ENCODE measurements at regions not wholly inside any gene's neighbourhood (a gene's known extent, or its start where the extent isn't known, plus 50 kb on each side); places are given as distances from the start of the nearest gene placed in this dataset.
"Not testable (repeated sequence)": the region's sequence is repeated elsewhere in the genome, so short reads cannot be mapped to it uniquely, and the experiment has no call there.

GRCh38 chr6:23537828-23538227 lies 588.2 kb upstream of the NRSN1 start:
- DNase-seq, result no peak
- Histone ChIP-seq H3K9me3 (ENCODE audit: low read length) (no peaks in the 10 kb centered on the region), H3K36me3 (ENCODE audit: insufficient read depth, low read length) (no peaks in the 10 kb centered on the region), H3K27ac (ENCODE audit: low read depth, low read length) (no peak overlapping the region), H3K27me3 (ENCODE audit: insufficient read depth, low read length, poor library complexity, severe bottlenecking) (no peaks in the 10 kb centered on the region), H3K4me3 (ENCODE audit: low read length) (no peak overlapping the region), H3K4me1 (ENCODE audit: insufficient read depth, low read length) (no peaks in the 10 kb centered on the region)
- Mint-ChIP-seq H3K4me3 (no peak overlapping the region), H3K4me1 (no peaks in the 10 kb centered on the region), H3K27ac (no peak overlapping the region), H3K36me3 (no peaks in the 10 kb centered on the region), H3K27me3 (no peaks in the 10 kb centered on the region), H3K9me3 (peaks cover 0 to 7% (median 6%) of the 10 kb centered on the region in 5 donors)
- CTCF ChIA-PET, result no interaction called here
- POLR2A ChIA-PET, result no interaction called here

- Mint-ChIP-seq H3K4me1 (no peaks in the 10 kb centered on the region), H3K9me3 (peaks cover 2 to 21% (median 3%) of the 10 kb centered on the region in 5 donors), H3K4me3 (no peak overlapping the region), H3K27me3 (no peaks in the 10 kb centered on the region), H3K36me3 (no peaks in the 10 kb centered on the region), H3K27ac (no peak overlapping the region)
- DNase-seq, result no peak
- Histone ChIP-seq H3K27ac (ENCODE audit: low read depth, low read length) (no peak overlapping the region), H3K4me3 (ENCODE audit: low read length) (no peak overlapping the region), H3K9me3 (ENCODE audit: low read length) (no peaks in the 10 kb centered on the region), H3K36me3 (ENCODE audit: insufficient read depth, low read length) (no peaks in the 10 kb centered on the region), H3K27me3 (ENCODE audit: insufficient read depth, low read length, poor library complexity, severe bottlenecking) (no peaks in the 10 kb centered on the region), H3K4me1 (ENCODE audit: insufficient read depth, low read length) (no peaks in the 10 kb centered on the region)
- CTCF ChIA-PET, result no interaction called here
- POLR2A ChIA-PET, result no interaction called here
Observed at GRCh38 chr6:23547851-23548250, 578.2 kb upstream of the NRSN1 start.

DNA sequence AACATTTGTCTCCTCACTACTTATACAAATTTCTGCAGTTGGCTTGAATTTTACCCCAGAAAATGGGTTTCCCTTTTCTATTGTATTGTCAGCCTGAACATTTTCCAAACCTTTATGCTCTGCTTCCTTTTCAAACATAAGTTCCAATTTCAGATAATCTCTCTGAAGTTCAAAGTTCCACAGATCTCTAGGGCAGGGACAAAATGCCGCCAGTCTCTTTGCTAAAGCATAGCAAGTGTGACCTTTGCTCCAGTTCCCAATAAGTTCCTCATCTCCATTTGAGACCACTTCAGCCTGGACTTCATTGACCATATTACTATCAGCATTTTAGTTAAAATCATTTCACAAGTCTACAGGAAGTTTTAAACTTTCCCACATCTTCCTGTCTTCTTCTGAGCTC lies 571.1 kb upstream of the NRSN1 start:
- H3K4me3 Mint-ChIP-seq; H3K27ac Mint-ChIP-seq; H3K27me3 Mint-ChIP-seq; H3K4me1 Mint-ChIP-seq; H3K27me3 ChIP-seq (ENCODE audit: insufficient read depth, low read length, poor library complexity, severe bottlenecking); H3K36me3 Mint-ChIP-seq; H3K36me3 ChIP-seq (ENCODE audit: insufficient read depth, low read length); CTCF ChIA-PET; DNase-seq; H3K4me1 ChIP-seq (ENCODE audit: insufficient read depth, low read length); H3K4me3 ChIP-seq (ENCODE audit: low read length); H3K9me3 ChIP-seq (ENCODE audit: low read length); H3K27ac ChIP-seq (ENCODE audit: low read depth, low read length); POLR2A ChIA-PET: not testable (repeated sequence)
- peaks cover 0 to 14% (median 6%) of the 10 kb centered on the region in 5 donors for H3K9me3 Mint-ChIP-seq

DNA sequence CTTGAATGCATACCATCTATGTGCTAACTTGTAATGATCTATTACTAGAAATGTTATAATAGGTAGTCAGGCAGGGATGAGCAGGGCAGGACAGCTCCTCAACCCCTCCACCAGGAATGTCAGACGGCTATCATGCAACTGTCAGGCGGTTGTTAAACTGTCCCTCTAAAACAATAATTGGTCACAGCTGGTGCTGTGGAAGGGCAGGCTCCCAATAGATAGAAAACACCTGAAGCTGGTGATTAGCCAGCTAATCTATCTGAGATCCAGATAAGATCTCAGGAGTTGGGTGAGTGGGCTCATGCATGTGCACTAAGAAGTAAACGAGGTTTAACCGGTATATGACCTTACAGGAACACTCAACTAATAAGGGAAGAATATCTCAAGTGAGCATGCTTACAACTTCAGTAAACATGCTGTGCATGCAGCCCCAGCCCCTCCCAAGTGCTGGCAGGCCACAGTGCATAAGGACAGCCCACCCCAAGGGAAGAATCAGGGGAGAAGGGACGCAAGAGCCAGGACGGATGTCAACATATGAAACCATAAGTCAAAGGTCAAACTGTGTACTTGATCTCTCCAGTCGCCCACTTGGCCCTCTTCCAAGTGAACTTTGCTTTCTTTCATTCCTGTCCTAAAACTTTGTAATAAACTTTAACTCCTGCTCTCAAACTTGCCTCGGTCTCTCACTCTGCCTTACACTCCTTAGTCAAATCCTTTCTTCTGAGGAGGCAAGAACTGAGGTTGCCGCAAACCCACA lies 566.2 kb upstream of the NRSN1 start:
- Mint-ChIP-seq H3K4me1 (no peaks in the 10 kb centered on the region), H3K27ac (no peak overlapping the region), H3K36me3 (no peaks in the 10 kb centered on the region), H3K27me3 (no peaks in the 10 kb centered on the region), H3K4me3 (no peak overlapping the region), H3K9me3 (peaks cover 0 to 30% (median 10%) of the 10 kb centered on the region in 5 donors)
- no peak overlapping the region for H3K4me3 ChIP-seq (ENCODE audit: low read length)
- H3K4me1 ChIP-seq (ENCODE audit: insufficient read depth, low read length), result no peaks in the 10 kb centered on the region
- CTCF ChIA-PET, result no interaction called here
- no peaks in the 10 kb centered on the region for H3K9me3 ChIP-seq (ENCODE audit: low read length)
- H3K36me3 ChIP-seq (ENCODE audit: insufficient read depth, low read length), result no peaks in the 10 kb centered on the region
- H3K27me3 ChIP-seq (ENCODE audit: insufficient read depth, low read length, poor library complexity, severe bottlenecking), result no peaks in the 10 kb centered on the region
- no peak overlapping the region for H3K27ac ChIP-seq (ENCODE audit: low read depth, low read length)
- POLR2A ChIA-PET, result no interaction called here
- DNase-seq, result no peak

GRCh38 chr6:23561732-23562131 lies 564.3 kb upstream of the NRSN1 start:
- no peaks in the 10 kb centered on the region for H3K36me3 ChIP-seq (ENCODE audit: insufficient read depth, low read length)
- no peaks in the 10 kb centered on the region for H3K4me1 Mint-ChIP-seq
- H3K27me3 Mint-ChIP-seq, result no peaks in the 10 kb centered on the region
- H3K27ac ChIP-seq (ENCODE audit: low read depth, low read length), result no peak overlapping the region
- H3K36me3 Mint-ChIP-seq, result no peaks in the 10 kb centered on the region
- no peak overlapping the region for H3K4me3 Mint-ChIP-seq
- no peak overlapping the region for H3K27ac Mint-ChIP-seq
- no peak for DNase-seq
- no peaks in the 10 kb centered on the region for H3K4me1 ChIP-seq (ENCODE audit: insufficient read depth, low read length)
- no peaks in the 10 kb centered on the region for H3K9me3 ChIP-seq (ENCODE audit: low read length)
- POLR2A ChIA-PET, result no interaction called here
- CTCF ChIA-PET, result no interaction called here
- H3K9me3 Mint-ChIP-seq, result peaks cover 0 to 31% (median 6%) of the 10 kb centered on the region in 5 donors
- H3K4me3 ChIP-seq (ENCODE audit: low read length), result no peak overlapping the region
- no peaks in the 10 kb centered on the region for H3K27me3 ChIP-seq (ENCODE audit: insufficient read depth, low read length, poor library complexity, severe bottlenecking)

DNA sequence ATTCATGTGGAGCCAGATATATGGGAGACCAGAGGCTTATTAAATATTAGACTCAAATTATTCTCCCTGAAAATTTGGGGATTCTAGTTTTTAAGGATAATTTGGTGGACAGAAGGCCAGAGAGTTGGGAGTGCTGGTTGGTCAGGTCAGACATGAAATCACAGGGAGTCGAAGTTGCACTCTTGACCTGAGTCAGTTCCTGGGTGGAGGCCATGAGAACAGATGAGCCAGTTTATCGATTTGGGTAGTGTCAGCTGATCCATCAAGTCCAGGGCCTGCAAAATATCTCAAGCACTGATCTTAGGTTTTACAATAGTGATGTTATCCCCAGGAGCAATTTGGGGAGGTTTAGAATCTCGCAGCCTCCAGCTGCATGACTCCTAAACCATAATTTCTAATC lies 563.5 kb upstream of the NRSN1 start:
- Histone ChIP-seq H3K36me3 (ENCODE audit: insufficient read depth, low read length) (no peaks in the 10 kb centered on the region), H3K27me3 (ENCODE audit: insufficient read depth, low read length, poor library complexity, severe bottlenecking) (no peaks in the 10 kb centered on the region), H3K27ac (ENCODE audit: low read depth, low read length) (no peak overlapping the region), H3K9me3 (ENCODE audit: low read length) (no peaks in the 10 kb centered on the region), H3K4me3 (ENCODE audit: low read length) (no peak overlapping the region), H3K4me1 (ENCODE audit: insufficient read depth, low read length) (no peaks in the 10 kb centered on the region)
- CTCF ChIA-PET, result no interaction called here
- H3K4me3 Mint-ChIP-seq, result no peak overlapping the region
- H3K27ac Mint-ChIP-seq, result no peak overlapping the region
- DNase-seq, result no peak
- no peaks in the 10 kb centered on the region for H3K27me3 Mint-ChIP-seq
- H3K9me3 Mint-ChIP-seq, result peaks cover 2 to 35% (median 6%) of the 10 kb centered on the region in 5 donors
- POLR2A ChIA-PET, result no interaction called here
- no peaks in the 10 kb centered on the region for H3K36me3 Mint-ChIP-seq
- H3K4me1 Mint-ChIP-seq, result no peaks in the 10 kb centered on the region

- H3K27me3 Mint-ChIP-seq, result no peaks in the 10 kb centered on the region
- H3K4me3 Mint-ChIP-seq, result no peak overlapping the region
- no peaks in the 10 kb centered on the region for H3K4me1 ChIP-seq (ENCODE audit: insufficient read depth, low read length)
Observed at GRCh38 chr6:23563323-23563722, 562.7 kb upstream of the NRSN1 start.

DNA sequence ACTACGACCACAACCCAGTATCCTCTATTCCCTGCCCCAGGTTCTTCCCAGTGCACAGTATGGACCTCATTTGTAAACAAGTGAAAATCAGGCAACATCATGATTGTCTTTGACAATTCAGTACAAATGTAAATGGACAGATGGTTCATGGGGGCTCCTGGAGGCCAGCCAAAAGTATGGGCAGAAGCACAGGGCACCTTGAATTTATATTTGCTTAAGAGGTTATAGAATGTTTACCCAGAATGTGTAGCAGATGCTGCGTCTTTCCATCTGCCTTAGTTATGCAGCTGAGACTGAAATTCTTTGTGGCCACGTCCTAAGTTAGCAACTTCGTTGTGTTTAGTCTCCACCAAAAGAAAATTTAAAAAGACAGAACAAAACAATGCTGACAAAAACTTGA lies 559.6 kb upstream of the NRSN1 start:
- H3K4me3 Mint-ChIP-seq, result no peak overlapping the region
- POLR2A ChIA-PET, result no interaction called here

More at GRCh38 chr6:23563323-23563722, 562.7 kb upstream of the NRSN1 start:
- Histone ChIP-seq H3K4me3 (ENCODE audit: low read length) (no peak overlapping the region), H3K9me3 (ENCODE audit: low read length) (no peaks in the 10 kb centered on the region), H3K27ac (ENCODE audit: low read depth, low read length) (no peak overlapping the region), H3K36me3 (ENCODE audit: insufficient read depth, low read length) (no peaks in the 10 kb centered on the region), H3K27me3 (ENCODE audit: insufficient read depth, low read length, poor library complexity, severe bottlenecking) (no peaks in the 10 kb centered on the region)
- CTCF ChIA-PET, result no interaction called here
- POLR2A ChIA-PET, result no interaction called here
- H3K4me1 Mint-ChIP-seq, result no peaks in the 10 kb centered on the region
- H3K27ac Mint-ChIP-seq, result no peak overlapping the region
- H3K9me3 Mint-ChIP-seq, result peaks cover 3 to 35% (median 6%) of the 10 kb centered on the region in 5 donors
- H3K36me3 Mint-ChIP-seq, result no peaks in the 10 kb centered on the region
- no peak for DNase-seq

More for the DNA sequence above, 559.6 kb upstream of the NRSN1 start:
- Histone ChIP-seq H3K4me1 (ENCODE audit: insufficient read depth, low read length) (no peaks in the 10 kb centered on the region), H3K36me3 (ENCODE audit: insufficient read depth, low read length) (no peaks in the 10 kb centered on the region), H3K9me3 (ENCODE audit: low read length) (no peaks in the 10 kb centered on the region), H3K4me3 (ENCODE audit: low read length) (no peak overlapping the region), H3K27me3 (ENCODE audit: insufficient read depth, low read length, poor library complexity, severe bottlenecking) (no peaks in the 10 kb centered on the region), H3K27ac (ENCODE audit: low read depth, low read length) (no peak overlapping the region)
- H3K36me3 Mint-ChIP-seq, result no peaks in the 10 kb centered on the region
- H3K4me1 Mint-ChIP-seq, result no peaks in the 10 kb centered on the region
- CTCF ChIA-PET, result no interaction called here
- H3K9me3 Mint-ChIP-seq, result peaks cover 2 to 27% (median 6%) of the 10 kb centered on the region in 5 donors
- H3K27me3 Mint-ChIP-seq, result no peaks in the 10 kb centered on the region
- no peak for DNase-seq
- no peak overlapping the region for H3K27ac Mint-ChIP-seq

All from CD8-positive, alpha-beta memory T cell (primary cell).